ENCODE measurements at regions not wholly inside any gene's neighbourhood (a gene's known extent, or its start where the extent isn't known, plus 50 kb on each side); places are given as distances from the start of the nearest gene placed in this dataset.

DNA sequence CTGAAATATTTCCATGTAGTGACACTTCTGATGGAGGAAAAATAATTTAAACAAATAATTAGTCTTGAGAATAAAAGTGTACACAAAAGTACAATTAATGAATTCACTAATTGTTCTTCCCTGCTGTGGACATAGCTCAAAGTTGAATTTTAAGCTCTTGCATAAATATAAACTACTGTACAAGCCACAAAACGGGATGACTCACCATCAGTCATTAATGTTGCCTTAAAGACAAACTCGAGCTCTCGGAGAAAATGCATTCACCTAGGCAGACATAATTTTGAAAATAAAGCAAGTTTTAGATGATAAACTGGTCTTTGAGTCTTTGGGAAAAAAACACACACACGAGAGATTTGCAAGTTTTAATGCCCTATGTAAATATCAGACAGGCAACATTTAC is 436.4 kb downstream of the ZNF521 start:
- TF ChIP-seq, protein P1, sequence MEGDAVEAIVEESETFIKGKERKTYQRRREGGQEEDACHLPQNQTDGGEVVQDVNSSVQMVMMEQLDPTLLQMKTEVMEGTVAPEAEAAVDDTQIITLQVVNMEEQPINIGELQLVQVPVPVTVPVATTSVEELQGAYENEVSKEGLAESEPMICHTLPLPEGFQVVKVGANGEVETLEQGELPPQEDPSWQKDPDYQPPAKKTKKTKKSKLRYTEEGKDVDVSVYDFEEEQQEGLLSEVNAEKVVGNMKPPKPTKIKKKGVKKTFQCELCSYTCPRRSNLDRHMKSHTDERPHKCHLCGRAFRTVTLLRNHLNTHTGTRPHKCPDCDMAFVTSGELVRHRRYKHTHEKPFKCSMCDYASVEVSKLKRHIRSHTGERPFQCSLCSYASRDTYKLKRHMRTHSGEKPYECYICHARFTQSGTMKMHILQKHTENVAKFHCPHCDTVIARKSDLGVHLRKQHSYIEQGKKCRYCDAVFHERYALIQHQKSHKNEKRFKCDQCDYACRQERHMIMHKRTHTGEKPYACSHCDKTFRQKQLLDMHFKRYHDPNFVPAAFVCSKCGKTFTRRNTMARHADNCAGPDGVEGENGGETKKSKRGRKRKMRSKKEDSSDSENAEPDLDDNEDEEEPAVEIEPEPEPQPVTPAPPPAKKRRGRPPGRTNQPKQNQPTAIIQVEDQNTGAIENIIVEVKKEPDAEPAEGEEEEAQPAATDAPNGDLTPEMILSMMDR (conservative IDR thresholded peaks at IDR 0.05; ENCODE audit: low read length): no peak
- TF ChIP-seq EZH2phosphoT487 (IDR thresholded peaks at IDR 0.05; ENCODE audit: borderline replicate concordance, low read depth, low read length): no peak

Data from OCI-LY7 (cell line).